ENCODE measurements at regions not wholly inside any gene's neighbourhood (a gene's known extent, or its start where the extent isn't known, plus 50 kb on each side); places are given as distances from the start of the nearest gene placed in this dataset.
"Not testable (repeated sequence)": the region's sequence is repeated elsewhere in the genome, so short reads cannot be mapped to it uniquely, and the experiment has no call there.

- no peak for DNase-seq
These were observed 1090.0 kb downstream of the BRD1 start for GRCh38 chr22:48737461-48738203.

- DNase-seq, result no peak
These were observed 1090.8 kb downstream of the BRD1 start for GRCh38 chr22:48736593-48737460.

DNA sequence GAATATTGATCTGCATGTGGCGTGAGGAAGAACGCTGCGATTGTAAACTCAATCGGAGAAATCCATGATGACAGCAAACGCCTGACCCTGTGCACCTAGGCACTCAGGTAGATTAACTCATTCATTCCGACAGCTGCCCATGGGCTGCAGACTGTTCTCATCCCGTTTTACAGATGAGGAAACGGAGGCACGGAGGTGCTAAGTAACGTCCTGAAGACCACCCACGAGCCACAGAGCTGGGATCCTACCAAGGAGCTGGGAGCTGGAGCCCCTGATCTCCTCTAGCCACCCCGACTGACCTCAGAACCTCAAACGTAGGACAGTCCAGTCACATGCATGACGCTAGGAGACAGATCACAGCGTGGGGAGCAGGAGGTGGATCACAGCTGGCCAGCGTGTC lies 1092.7 kb downstream of the BRD1 start:
- no peak for DNase-seq

DNA sequence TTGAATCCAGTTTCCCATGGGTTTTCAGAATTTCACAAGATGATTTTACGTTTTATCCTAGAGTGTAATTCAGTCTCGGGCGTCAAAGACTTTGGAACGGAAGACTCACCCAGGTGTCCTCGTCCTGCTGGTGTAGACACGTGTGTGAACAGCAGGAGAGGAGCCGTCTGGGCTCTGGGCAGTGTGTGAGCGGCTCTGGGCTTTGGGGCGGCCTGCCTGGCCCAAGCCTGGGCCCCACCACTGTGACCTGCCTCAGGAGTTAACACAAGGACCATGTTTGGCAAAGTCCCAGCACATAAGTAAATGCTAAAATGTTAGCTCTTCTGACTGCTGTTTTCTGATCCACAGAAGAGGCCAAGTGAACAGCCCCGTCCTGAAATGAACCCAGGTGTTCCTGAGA lies 1093.3 kb downstream of the BRD1 start:
- no peak for DNase-seq

- DNase-seq, result no peak
These were observed 1098.0 kb downstream of the BRD1 start for GRCh38 chr22:48729499-48730171.

- DNase-seq, result no peak
These were observed 1100.1 kb downstream of the BRD1 start for GRCh38 chr22:48727454-48728058.

DNA sequence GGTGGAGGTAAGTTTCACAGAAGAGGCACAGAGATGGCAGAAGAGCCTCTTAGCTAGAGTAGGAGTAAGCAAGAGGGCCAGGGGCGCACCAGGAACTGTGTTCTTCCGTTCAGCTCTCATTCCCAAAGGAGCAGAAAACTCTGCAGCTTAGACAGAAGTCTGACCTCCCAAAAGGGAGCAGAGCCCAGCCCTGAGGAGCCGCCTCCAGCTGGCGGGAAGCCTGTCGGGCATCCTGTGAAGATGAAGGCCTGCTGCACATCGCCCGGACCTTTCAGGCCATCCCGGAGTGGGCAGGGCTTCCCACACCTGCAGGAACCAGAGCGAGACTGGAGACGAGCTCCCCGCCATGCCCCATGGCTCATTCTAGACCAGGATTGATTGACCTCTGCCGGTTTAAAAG lies 1102.8 kb downstream of the BRD1 start:
- no peak for DNase-seq

- no peak for DNase-seq
These were observed 1105.0 kb downstream of the BRD1 start for GRCh38 chr22:48722661-48723060.

- DNase-seq, result no peak
These were observed 1106.3 kb downstream of the BRD1 start for GRCh38 chr22:48721395-48721669.

GRCh38 chr22:48720662-48721394 lies 1106.8 kb downstream of the BRD1 start:
- DNase-seq, result no peak

- no peak for DNase-seq
These were observed 1107.6 kb downstream of the BRD1 start for GRCh38 chr22:48719978-48720661.

DNA sequence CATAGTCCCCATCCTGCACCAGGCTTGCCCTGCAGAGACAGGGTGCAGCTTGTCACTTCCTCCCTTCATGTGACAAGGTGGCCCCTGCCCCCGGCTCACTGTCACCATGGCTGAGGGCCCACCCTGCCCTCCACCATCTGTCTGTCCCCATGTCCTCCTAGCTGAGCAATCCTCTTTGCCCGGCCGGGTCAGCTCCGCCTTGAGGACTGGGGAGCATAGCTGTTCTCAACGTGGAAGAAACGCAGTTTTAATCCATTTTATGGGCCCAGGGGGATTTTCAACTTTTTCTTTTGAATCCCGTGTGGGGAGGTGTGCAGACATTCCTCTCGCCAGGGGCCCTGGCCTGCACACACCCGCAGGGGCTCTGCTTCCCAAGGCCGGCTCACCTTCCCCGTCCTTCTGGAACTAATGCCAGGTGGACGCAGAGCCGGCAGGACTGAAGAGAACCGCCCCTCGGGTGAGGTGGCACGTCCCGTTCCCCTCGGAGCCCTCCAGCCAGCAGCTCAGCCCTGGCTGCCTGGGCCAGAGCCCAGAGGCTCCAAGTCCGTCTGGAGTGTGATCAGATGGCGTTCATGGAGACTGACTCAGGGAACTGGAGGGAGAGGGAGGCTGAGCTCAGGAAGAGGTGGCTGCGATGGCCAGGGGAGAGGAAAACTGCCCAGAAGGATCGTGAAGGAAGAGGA lies 1108.7 kb downstream of the BRD1 start:
- DNase-seq, result peak in 5 of 51 donors; percentile 17 to 28 (median 21)

- DNase-seq, result no peak
These were observed 1109.5 kb downstream of the BRD1 start for GRCh38 chr22:48717883-48718817.

- DNase-seq, result no peak
These were observed 1110.4 kb downstream of the BRD1 start for GRCh38 chr22:48717076-48717810.

- DNase-seq, result not testable (repeated sequence)
These were observed 1111.5 kb downstream of the BRD1 start for GRCh38 chr22:48716154-48716553.

- no peak for DNase-seq
These were observed 1112.2 kb downstream of the BRD1 start for GRCh38 chr22:48715511-48715910.

- no peak for DNase-seq
These were observed 1113.4 kb downstream of the BRD1 start for GRCh38 chr22:48714231-48714630.

Measured in hypothalamus (tissue), 51 donors.